Astrocyte (in vitro differentiated cells and primary cell): ENCODE measurements at regions not wholly inside any gene's neighbourhood (a gene's known extent, or its start where the extent isn't known, plus 50 kb on each side); places are given as distances from the start of the nearest gene placed in this dataset.
"Not testable (repeated sequence)": the region's sequence is repeated elsewhere in the genome, so short reads cannot be mapped to it uniquely, and the experiment has no call there.

ENCODE experiments used
- EZH2 ChIP-seq: IDR thresholded peaks from 2 replicates; pipeline ENCODE4 v1.6.1; 2012; ENCODE audit warnings: mild to moderate bottlenecking, low read length, inconsistent platforms; ENCODE audit not compliant: insufficient read depth
- TF ChIP-seq, protein P1 (sequence below): IDR thresholded peaks from 2 replicates; pipeline ENCODE4 v1.5.1; 2011; ENCODE audit warnings: low read depth, mild to moderate bottlenecking, inconsistent platforms, low read length, moderate library complexity; ENCODE audit not compliant: insufficient read depth

- TF ChIP-seq, protein P1, sequence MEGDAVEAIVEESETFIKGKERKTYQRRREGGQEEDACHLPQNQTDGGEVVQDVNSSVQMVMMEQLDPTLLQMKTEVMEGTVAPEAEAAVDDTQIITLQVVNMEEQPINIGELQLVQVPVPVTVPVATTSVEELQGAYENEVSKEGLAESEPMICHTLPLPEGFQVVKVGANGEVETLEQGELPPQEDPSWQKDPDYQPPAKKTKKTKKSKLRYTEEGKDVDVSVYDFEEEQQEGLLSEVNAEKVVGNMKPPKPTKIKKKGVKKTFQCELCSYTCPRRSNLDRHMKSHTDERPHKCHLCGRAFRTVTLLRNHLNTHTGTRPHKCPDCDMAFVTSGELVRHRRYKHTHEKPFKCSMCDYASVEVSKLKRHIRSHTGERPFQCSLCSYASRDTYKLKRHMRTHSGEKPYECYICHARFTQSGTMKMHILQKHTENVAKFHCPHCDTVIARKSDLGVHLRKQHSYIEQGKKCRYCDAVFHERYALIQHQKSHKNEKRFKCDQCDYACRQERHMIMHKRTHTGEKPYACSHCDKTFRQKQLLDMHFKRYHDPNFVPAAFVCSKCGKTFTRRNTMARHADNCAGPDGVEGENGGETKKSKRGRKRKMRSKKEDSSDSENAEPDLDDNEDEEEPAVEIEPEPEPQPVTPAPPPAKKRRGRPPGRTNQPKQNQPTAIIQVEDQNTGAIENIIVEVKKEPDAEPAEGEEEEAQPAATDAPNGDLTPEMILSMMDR, result not testable (repeated sequence)
- not testable (repeated sequence) for TF ChIP-seq EZH2
Observed at GRCh38 chr1:201645000-201645399, 106.1 kb downstream of the NAV1 start.
